ENCODE measurements at regions not wholly inside any gene's neighbourhood (a gene's known extent, or its start where the extent isn't known, plus 50 kb on each side); places are given as distances from the start of the nearest gene placed in this dataset.

GRCh38 chr10:125389648-125390047, 229.3 kb upstream of the CTBP2 start:
- TF ChIP-seq, protein P1, sequence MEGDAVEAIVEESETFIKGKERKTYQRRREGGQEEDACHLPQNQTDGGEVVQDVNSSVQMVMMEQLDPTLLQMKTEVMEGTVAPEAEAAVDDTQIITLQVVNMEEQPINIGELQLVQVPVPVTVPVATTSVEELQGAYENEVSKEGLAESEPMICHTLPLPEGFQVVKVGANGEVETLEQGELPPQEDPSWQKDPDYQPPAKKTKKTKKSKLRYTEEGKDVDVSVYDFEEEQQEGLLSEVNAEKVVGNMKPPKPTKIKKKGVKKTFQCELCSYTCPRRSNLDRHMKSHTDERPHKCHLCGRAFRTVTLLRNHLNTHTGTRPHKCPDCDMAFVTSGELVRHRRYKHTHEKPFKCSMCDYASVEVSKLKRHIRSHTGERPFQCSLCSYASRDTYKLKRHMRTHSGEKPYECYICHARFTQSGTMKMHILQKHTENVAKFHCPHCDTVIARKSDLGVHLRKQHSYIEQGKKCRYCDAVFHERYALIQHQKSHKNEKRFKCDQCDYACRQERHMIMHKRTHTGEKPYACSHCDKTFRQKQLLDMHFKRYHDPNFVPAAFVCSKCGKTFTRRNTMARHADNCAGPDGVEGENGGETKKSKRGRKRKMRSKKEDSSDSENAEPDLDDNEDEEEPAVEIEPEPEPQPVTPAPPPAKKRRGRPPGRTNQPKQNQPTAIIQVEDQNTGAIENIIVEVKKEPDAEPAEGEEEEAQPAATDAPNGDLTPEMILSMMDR (IDR thresholded peaks at IDR 0.05): no peak
- TF ChIP-seq POLR2A (IDR thresholded peaks at IDR 0.05): no peak

Data from esophagus squamous epithelium (tissue), 4 donors.